GM13977 (cell line): ENCODE measurements at regions not wholly inside any gene's neighbourhood (a gene's known extent, or its start where the extent isn't known, plus 50 kb on each side); places are given as distances from the start of the nearest gene placed in this dataset.

Experiments used
- DNase-seq: peaks from one replicate; pipeline ENCODE4 v3.0.0; 2012; ENCODE audit warnings: low spot score
- in situ Hi-C: fragments of 300-500 bp; cut with MboI; formaldehyde crosslinking; loops from one replicate; pipeline ENCODE4 v1.12.0; 2022; ENCODE audit warnings: low sequenced_read_pairs, low pct_unique_long_range_greater_than_20kb, mixed read lengths, inconsistent platforms; ENCODE audit not compliant: unreplicated experiment
- TF ChIP-seq, protein P1 (sequence below): IDR thresholded peaks from 2 replicates; pipeline ENCODE4 v1.5.1; 2012; ENCODE audit warnings: mild to moderate bottlenecking, control low read depth; ENCODE audit not compliant: insufficient read depth; ENCODE audit errors: extremely low read depth, missing control alignments

DNA sequence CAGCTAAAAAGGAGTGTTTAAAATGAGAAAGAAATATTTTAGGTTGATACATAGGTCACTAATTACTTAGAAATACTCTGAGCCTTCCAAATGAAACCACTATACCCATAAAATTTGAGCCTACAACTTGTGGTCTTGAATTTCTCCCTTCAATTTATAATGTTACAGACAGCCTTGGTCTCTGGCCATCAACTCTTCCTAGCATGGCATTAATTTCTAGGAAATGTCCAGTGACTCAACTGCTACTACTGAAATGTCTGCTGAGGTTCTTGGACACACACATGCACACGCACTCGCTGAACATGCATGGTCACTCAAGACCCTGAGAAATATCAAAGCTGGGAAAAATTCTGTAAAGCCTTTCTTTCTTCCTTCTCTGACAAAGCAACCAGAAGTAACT, 61.1 kb upstream of the SAMSN1 start:
- TF ChIP-seq, protein P1, sequence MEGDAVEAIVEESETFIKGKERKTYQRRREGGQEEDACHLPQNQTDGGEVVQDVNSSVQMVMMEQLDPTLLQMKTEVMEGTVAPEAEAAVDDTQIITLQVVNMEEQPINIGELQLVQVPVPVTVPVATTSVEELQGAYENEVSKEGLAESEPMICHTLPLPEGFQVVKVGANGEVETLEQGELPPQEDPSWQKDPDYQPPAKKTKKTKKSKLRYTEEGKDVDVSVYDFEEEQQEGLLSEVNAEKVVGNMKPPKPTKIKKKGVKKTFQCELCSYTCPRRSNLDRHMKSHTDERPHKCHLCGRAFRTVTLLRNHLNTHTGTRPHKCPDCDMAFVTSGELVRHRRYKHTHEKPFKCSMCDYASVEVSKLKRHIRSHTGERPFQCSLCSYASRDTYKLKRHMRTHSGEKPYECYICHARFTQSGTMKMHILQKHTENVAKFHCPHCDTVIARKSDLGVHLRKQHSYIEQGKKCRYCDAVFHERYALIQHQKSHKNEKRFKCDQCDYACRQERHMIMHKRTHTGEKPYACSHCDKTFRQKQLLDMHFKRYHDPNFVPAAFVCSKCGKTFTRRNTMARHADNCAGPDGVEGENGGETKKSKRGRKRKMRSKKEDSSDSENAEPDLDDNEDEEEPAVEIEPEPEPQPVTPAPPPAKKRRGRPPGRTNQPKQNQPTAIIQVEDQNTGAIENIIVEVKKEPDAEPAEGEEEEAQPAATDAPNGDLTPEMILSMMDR: no peak
- in situ Hi-C loops: no loop called here
- DNase-seq: no peak

DNA sequence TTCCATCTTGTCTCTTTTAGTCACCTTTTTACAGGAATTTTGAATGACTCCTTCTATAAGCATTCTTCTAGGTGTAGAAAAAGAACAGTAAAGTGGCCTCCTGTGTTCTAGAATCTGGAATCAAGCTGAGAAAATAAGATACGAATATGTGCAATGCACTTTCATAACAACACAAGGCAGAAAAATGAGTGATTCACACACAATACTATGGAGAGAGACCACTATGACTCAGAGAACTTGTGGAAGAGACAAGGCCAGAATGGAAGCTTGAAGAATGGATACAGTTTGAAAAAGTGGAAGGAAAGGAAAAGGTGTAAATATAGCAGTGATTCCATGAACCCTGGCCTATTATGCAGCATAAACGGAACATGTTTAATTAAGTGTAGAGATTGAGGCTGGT, 57.1 kb upstream of the SAMSN1 start:
- in situ Hi-C loops: no loop called here
- TF ChIP-seq, protein P1: no peak

DNA sequence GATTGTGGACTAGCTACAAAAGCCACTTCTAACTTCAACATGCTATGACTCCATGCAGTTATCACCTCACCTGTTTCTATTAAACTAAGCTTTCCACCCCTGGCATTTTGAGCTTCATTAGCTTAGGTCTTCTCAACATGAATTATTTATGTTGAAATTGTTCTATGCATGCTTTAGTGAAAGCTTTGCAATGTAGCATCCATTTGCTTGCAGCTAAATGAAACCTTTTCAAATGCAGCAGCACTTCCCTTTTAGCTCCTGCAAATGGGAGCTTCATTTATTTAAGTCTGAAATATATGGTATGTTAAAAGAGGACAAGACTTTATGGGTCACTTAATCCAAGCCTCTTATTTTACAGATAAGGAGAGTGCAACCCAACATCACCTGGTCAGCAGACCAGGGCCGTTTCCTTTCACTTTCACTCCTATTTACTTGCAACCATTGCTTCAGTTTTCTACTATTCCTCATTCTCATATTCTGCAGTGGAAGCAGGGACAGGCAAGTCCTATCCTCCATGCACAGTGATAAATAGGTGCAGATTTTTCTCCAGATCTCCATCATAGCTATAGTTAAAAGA, 56.4 kb upstream of the SAMSN1 start:
- in situ Hi-C loops: no loop called here

More for the DNA sequence above, 57.1 kb upstream of the SAMSN1 start:
- no peak for DNase-seq

DNA sequence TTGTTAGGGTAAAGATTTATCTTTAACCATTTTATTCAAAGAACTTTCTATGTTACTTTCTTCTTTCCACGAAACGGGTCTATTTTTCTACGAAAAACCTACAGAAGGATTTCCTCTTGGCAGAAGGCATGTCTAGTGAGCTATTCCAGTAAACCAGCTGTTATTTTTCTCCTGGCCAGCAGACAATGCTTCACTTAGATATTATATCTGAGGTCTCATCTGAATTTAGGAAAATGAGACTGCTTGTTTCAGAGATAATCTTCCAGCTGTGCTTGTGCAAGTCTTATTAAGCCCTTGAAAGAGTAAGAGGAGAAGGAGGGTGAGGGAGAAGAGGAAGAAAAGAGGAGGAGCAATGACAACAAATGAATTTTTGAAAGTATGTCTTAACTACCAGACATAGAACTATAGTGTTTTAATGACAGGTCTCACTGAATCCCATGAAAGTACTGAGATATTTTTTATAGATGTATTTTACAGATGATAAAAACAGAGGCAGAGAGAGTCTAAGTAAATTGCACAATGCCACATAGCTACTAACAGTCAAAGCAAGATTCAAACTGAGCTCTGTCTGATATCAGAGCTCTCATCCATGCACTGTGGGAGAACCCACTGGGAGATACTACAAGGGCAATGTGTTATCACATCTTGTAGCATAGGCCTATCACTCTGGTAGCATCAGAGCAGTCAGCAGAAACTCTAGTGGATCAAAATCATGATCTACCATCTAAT, 54.6 kb upstream of the SAMSN1 start:
- DNase-seq: no peak
- in situ Hi-C loops: no loop called here
- TF ChIP-seq, protein P1: no peak

More for the DNA sequence above, 56.4 kb upstream of the SAMSN1 start:
- DNase-seq: peak; percentile 7
- TF ChIP-seq, protein P1: no peak

DNA sequence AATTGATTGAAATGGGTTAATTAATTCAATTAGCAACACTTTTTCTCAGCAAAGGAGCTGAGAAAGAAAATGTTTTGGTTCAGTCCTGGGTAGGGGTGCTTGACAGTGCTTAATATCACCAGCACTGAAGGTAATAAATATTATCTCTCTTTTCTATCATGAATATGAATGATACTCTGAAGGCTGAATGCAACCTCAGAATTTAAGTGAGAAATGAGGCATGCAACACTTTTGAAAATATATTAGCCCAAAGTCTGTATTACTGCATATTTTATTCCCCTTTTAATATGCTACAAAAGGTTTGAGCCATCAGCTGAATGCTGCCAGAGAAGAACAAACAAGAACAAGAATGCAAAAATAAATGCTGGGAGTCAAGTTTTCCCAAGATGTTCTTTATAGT, 52.0 kb upstream of the SAMSN1 start:
- in situ Hi-C loops: no loop called here
- TF ChIP-seq, protein P1: no peak
- DNase-seq: no peak
